Panc1 (cell line): ENCODE measurements at regions not wholly inside any gene's neighbourhood (a gene's known extent, or its start where the extent isn't known, plus 50 kb on each side); places are given as distances from the start of the nearest gene placed in this dataset.
"Not testable (repeated sequence)": the region's sequence is repeated elsewhere in the genome, so short reads cannot be mapped to it uniquely, and the experiment has no call there.

Experiments used
- ATAC-seq: fragments of 200-7000 bp; cut with Tn5 transposase; 2 replicates; pipeline ENCODE4 v1.9.1; 2020; ENCODE audit warnings: mild to moderate bottlenecking, moderate library complexity
- BruUV-seq: library from RNA; stranded (reverse); fragments of 400-500 nt; replicated peaks from 2 replicates; lab custom pipeline; 2021; lab: Mats Ljungman, UMichigan
- CTCF ChIA-PET: fragments of 300-600 bp; sonication (Branson Sonifier 250); formaldehyde crosslinking; loops from one replicate; lab custom pipeline; 2022; ENCODE audit warnings: antibody characterized with exemption; lab: Charles Lee
- POLR2A ChIA-PET: fragments of 300-600 bp; sonication (Branson Sonifier 250); formaldehyde crosslinking; loops from one replicate; lab custom pipeline; 2022; ENCODE audit warnings: antibody characterized with exemption; lab: Charles Lee
- DNase-seq: peaks from one replicate; pipeline ENCODE4 v3.0.0-alpha.2; 2010; ENCODE audit warnings: low read depth, low spot score
- H3K27ac ChIP-seq: 2 replicates; pipeline ENCODE4 v1.5.1; 2011; ENCODE audit warnings: mild to moderate bottlenecking, low read length, inconsistent platforms
- H3K27me3 ChIP-seq: fragments of 200-500 bp; sonication (Bioruptor generic); 2 replicates; pipeline ENCODE4 v1.6.0; 2014; ENCODE audit warnings: low read length, inconsistent platforms; ENCODE audit not compliant: control insufficient read depth, insufficient read depth
- H3K36me3 ChIP-seq: fragments of 200-500 bp; sonication (Bioruptor generic); 2 replicates; pipeline ENCODE4 v1.5.1; 2014; ENCODE audit warnings: inconsistent platforms, mild to moderate bottlenecking, low read length, moderate library complexity; ENCODE audit not compliant: control insufficient read depth, insufficient read depth
- H3K4me1 ChIP-seq: 2 replicates; pipeline ENCODE4 v1.5.1; 2011; ENCODE audit warnings: inconsistent platforms, mild to moderate bottlenecking, low read length, moderate library complexity; ENCODE audit not compliant: control insufficient read depth, insufficient read depth
- H3K4me3 ChIP-seq, 2 experiments: 2 replicates each; pipeline ENCODE4 v1.5.1; 2011 to 2012; ENCODE audit warnings: low read depth in 2 of 2, low read length in 2 of 2, mild to moderate bottlenecking in 2 of 2, inconsistent platforms in 1 of 2, moderate library complexity in 1 of 2
- H3K9me3 ChIP-seq: fragments of 200-500 bp; sonication (Bioruptor generic); 2 replicates; pipeline ENCODE4 v1.5.1; 2014; ENCODE audit warnings: low read depth, mild to moderate bottlenecking, inconsistent platforms, low read length, moderate library complexity; ENCODE audit not compliant: control insufficient read depth, insufficient read depth
- CTCF ChIP-seq: fragments of 450-650 bp; IDR thresholded peaks from 2 replicates; pipeline ENCODE4 v1.5.1; 2017; ENCODE audit warnings: mild to moderate bottlenecking
- POLR2AphosphoS5 ChIP-seq: IDR thresholded peaks from 2 replicates; pipeline ENCODE4 v1.6.1; 2012; ENCODE audit warnings: mild to moderate bottlenecking, low read depth, low read length, moderate library complexity
- REST ChIP-seq, 2 experiments: IDR thresholded peaks; 2 replicates each; pipeline ENCODE4 v1.6.1; 2011 to 2012; ENCODE audit warnings: low read depth in 2 of 2, control low read depth in 1 of 2, low read length in 1 of 2, mild to moderate bottlenecking in 1 of 2, moderate library complexity in 1 of 2; ENCODE audit not compliant: insufficient read depth in 1 of 2
- SIN3A ChIP-seq: IDR thresholded peaks from 2 replicates; pipeline ENCODE4 v1.6.1; 2012; ENCODE audit warnings: low read depth, mild to moderate bottlenecking, low read length, moderate library complexity, borderline replicate concordance; ENCODE audit not compliant: insufficient read depth
- TCF7L2 ChIP-seq: IDR thresholded peaks from 2 replicates; pipeline ENCODE4 v1.6.1; 2011; ENCODE audit warnings: mild to moderate bottlenecking, low read depth, low read length, inconsistent platforms
- in situ Hi-C: cut with HindIII; loops from 2 replicates; pipeline ENCODE4 v1.10.0; 2016; ENCODE audit warnings: low sequenced_read_pairs, low pct_unique_long_range_greater_than_20kb
- intact Hi-C: fragments of 100-400 bp; cut with micrococcal nuclease; formaldehyde crosslinking; loops from one replicate; pipeline ENCODE4 v1.10.0; 2022; ENCODE audit not compliant: unreplicated experiment

DNA sequence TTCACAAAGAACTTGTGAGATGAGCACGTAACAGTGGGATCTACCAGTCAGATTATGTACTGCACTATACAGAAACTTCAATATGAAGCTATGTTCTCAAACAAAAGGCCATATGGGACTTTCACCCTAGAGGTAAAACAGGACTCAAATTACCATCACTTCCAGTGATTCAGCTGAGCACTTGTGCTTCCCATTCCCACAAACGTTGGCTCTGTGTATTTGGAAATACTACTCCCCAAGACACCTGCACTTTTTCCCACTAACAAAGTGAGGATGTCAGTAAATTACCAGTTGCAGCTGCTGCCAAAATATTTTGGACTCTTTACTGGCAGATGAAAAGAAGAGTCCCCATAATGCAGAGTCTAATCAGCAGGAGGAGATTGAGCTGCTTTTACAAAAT is 1570.1 kb downstream of the SI start:
- no peak for DNase-seq
- H3K4me1 ChIP-seq, result no peaks in the 10 kb centered on the region
- no peak overlapping the region for H3K27ac ChIP-seq
- intact Hi-C loops (no loop called here), in situ Hi-C loops (no loop called here)
- ChIA-PET CTCF (no interaction called here), POLR2A (no interaction called here)
- H3K27me3 ChIP-seq, result no peaks in the 10 kb centered on the region
- no peak for TF ChIP-seq SIN3A
- TF ChIP-seq TCF7L2, result no peak
- ATAC-seq, result no peak
- no peaks in the 10 kb centered on the region for H3K9me3 ChIP-seq
- H3K36me3 ChIP-seq, result no peaks in the 10 kb centered on the region
- no TSS peak for BruUV-seq
- no peak overlapping the region for H3K4me3 ChIP-seq

DNA sequence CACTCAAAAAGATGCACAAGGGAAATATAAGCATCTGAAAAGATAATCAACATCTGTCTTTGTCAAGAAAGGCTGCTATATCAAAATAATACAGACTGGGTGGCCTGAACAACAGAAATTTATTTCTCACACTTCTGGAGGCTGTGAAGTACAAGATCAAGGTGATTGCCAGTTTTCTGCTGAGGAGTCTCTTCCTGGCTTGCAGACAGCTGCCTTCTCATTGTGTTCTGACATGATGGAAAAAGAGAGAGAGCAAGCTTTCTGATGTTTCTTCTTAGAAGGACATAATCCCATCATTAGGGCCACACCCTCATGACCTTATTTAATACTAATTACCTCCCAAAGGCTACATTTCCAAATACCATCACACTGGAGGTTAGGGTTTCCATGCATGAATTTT is 1573.3 kb downstream of the SI start:
- no peaks in the 10 kb centered on the region for H3K36me3 ChIP-seq
- TF ChIP-seq POLR2AphosphoS5 (no peak), REST (IDR thresholded peaks at IDR 0.05; ENCODE audit: insufficient read depth in 1 of 2, low read depth in 2 of 2, low read length in 1 of 2) (no peak), CTCF (no peak), SIN3A (no peak), TCF7L2 (no peak)
- POLR2A ChIA-PET, result no interaction called here

DNA sequence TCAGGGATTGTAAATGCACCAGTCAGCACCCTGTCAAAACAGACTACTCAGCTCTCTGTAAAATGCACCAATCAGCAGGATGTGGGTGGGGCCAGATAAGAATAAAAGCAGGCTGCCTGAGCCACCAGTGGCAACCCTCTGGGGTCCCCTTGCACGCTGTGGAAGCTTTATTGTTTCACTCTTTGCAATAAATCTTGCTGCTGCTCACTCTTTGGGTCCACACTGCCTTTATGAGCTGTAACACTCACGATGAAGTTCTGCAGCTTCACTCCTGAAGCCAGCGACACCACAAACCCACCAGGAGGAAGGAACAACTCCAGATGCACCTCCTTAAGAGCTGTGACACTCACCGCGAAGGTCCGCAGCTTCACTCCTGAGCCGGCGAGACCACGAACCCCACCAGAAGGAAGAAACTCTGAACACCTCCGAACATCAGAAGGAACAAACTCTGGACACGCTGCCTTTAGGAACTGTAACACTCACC is 1578.5 kb downstream of the SI start:
- H3K4me3 ChIP-seq, H3K36me3 ChIP-seq, in situ Hi-C loops, BruUV-seq, H3K27me3 ChIP-seq, H3K27ac ChIP-seq, POLR2A ChIA-PET, CTCF ChIA-PET, H3K4me1 ChIP-seq, ATAC-seq, DNase-seq, H3K9me3 ChIP-seq, intact Hi-C loops: not testable (repeated sequence)

More for the DNA sequence above, 1573.3 kb downstream of the SI start:
- Histone ChIP-seq H3K27ac (no peak overlapping the region), H3K9me3 (no peaks in the 10 kb centered on the region), H3K27me3 (no peaks in the 10 kb centered on the region), H3K4me1 (no peaks in the 10 kb centered on the region), H3K4me3 (no peak overlapping the region)
- ATAC-seq (no peak), DNase-seq (no peak)
- intact Hi-C loops, result no loop called here
- CTCF ChIA-PET, result no interaction called here
- in situ Hi-C loops, result no loop called here
- no TSS peak for BruUV-seq

DNA sequence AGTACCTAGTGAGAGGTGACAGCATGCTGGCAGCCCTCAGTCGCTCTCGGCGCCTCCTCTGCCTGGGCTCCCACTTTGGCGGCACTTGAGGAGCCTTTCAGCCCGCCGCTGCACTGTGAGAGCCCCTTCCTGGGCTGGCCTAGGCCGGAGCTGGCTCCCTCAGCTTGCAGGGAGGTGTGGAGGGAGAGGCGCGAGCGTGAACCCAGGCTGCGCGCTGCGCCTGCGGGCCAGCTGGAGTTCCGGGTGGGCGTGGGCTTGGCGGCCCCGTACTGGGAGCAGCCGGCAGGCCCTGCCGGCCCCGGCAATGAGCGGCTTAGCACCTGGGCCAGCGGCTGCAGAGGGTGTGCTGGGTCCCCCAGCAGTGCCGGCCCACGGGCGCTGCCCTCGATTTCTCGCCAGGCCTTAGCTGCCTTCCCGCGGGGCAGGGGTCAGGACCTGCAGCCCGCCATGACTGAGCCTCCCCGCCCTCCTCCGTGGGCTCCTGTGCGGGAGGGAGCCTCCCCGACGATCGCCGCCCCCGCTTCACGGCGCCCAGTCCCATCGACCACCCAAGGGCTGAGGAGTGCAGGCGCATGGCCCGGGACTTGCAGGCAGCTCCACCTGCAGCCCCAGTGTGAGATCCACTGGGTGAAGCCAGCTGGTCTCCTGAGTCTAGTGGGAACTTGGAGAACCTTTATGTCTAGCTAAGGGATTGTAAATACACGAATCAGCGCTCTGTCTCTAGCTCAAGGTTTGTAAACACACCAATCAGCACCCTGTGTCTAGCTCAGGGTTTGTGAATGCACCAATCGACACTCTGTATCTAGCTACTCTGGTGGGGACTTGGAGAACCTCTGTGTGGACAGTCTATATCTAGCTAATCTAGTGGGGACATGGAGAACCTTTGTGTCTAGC is 1579.2 kb downstream of the SI start:
- H3K4me1 ChIP-seq, H3K9me3 ChIP-seq, BruUV-seq, intact Hi-C loops, POLR2A ChIA-PET, DNase-seq, in situ Hi-C loops, H3K36me3 ChIP-seq, H3K27me3 ChIP-seq, H3K4me3 ChIP-seq, H3K27ac ChIP-seq, ATAC-seq, CTCF ChIA-PET: not testable (repeated sequence)
